ENCODE measurements at regions not wholly inside any gene's neighbourhood (a gene's known extent, or its start where the extent isn't known, plus 50 kb on each side); places are given as distances from the start of the nearest gene placed in this dataset.

- TF ChIP-seq CTCF (IDR thresholded peaks at IDR 0.05): no peak
- TF ChIP-seq POLR2A (IDR thresholded peaks at IDR 0.05): no peak
Observed at GRCh38 chr6:12232339-12232738, 57.8 kb upstream of the EDN1 start.
